ENCODE measurements at regions not wholly inside any gene's neighbourhood (a gene's known extent, or its start where the extent isn't known, plus 50 kb on each side); places are given as distances from the start of the nearest gene placed in this dataset.

DNA sequence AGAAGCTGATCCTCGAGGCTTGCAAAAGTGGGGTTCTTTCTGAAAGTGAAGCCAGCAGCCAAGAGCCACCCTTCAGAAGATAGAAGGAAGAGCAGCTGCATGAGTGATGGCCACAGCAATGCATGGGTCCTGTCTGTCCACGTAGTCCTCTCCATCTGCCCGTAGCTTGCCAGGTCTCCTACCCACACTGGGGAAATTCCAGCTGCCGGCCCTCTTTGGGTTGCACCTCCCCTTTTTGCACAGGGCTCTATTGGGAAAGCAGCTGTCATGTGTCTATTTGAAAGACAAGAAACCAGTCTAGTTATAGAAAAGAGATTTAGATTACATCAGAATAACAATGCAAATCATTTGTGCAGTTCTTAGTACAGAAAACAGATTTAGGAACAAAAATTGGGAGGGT, 204.4 kb downstream of the GIPC2 start (continued):
- no peak for TF ChIP-seq ZFP41 (tag by site-specific recombination; IDR thresholded peaks at IDR 0.05; ENCODE audit: borderline replicate concordance)

DNA sequence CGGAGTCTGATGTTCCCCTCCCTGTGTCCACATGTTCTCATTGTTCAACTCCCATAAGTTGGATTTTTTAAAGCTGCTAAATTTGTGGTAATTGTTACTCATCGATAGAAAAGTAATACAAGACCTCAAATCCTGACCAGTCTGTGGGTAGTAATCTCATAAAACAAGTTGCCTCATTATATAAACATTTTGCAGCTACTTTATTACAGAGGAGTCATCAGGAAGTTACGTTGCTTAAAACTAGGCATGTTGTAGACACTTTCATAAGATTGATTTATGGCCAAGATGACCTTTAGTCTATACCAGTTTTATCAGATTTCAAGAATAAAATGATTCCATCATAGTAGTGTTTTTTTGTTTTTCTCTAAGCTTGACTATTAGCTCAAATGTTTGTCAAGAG, 208.8 kb downstream of the GIPC2 start:
- POLR2A ChIA-PET = no interaction called here
- CTCF ChIA-PET = interaction anchor here (0.9 kb wide), 1 partner anchor 109 kb away, joined by 3 read pairs; no protein-coding TSS in a partner anchor
- no peaks in the 10 kb centered on the region for H3K36me3 ChIP-seq (ENCODE audit: control insufficient read depth in 2 of 2, insufficient read depth in 1 of 2, low read length in 2 of 2)
- no peaks in the 10 kb centered on the region for H3K9me3 ChIP-seq (ENCODE audit: control insufficient read depth, insufficient read depth, low read depth, low read length)
- no peaks in the 10 kb centered on the region for H3K4me1 ChIP-seq (ENCODE audit: control insufficient read depth, insufficient read depth, low read length)
- no peak overlapping the region for H3K27ac ChIP-seq (ENCODE audit: extremely low read depth, low read depth, low read length)
- TF ChIP-seq, protein P1, sequence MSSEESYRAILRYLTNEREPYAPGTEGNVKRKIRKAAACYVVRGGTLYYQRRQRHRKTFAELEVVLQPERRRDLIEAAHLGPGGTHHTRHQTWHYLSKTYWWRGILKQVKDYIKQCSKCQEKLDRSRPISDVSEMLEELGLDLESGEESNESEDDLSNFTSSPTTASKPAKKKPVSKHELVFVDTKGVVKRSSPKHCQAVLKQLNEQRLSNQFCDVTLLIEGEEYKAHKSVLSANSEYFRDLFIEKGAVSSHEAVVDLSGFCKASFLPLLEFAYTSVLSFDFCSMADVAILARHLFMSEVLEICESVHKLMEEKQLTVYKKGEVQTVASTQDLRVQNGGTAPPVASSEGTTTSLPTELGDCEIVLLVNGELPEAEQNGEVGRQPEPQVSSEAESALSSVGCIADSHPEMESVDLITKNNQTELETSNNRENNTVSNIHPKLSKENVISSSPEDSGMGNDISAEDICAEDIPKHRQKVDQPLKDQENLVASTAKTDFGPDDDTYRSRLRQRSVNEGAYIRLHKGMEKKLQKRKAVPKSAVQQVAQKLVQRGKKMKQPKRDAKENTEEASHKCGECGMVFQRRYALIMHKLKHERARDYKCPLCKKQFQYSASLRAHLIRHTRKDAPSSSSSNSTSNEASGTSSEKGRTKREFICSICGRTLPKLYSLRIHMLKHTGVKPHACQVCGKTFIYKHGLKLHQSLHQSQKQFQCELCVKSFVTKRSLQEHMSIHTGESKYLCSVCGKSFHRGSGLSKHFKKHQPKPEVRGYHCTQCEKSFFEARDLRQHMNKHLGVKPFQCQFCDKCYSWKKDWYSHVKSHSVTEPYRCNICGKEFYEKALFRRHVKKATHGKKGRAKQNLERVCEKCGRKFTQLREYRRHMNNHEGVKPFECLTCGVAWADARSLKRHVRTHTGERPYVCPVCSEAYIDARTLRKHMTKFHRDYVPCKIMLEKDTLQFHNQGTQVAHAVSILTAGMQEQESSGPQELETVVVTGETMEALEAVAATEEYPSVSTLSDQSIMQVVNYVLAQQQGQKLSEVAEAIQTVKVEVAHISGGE (tag by site-specific recombination; conservative IDR thresholded peaks at IDR 0.05; ENCODE audit: low read depth) = no peak
- TF ChIP-seq GLI2 (tag by site-specific recombination; IDR thresholded peaks at IDR 0.05; ENCODE audit: borderline replicate concordance, low read depth) (no peak), ZNF560 (tag by site-specific recombination; IDR thresholded peaks at IDR 0.05; ENCODE audit: borderline replicate concordance) (no peak), ZNF366 (tag by site-specific recombination; conservative IDR thresholded peaks at IDR 0.05) (no peak), RBAK (tag by site-specific recombination; IDR thresholded peaks at IDR 0.05) (no peak)
- H3K4me3 ChIP-seq (ENCODE audit: low read depth, low read length) = no peak overlapping the region

DNA sequence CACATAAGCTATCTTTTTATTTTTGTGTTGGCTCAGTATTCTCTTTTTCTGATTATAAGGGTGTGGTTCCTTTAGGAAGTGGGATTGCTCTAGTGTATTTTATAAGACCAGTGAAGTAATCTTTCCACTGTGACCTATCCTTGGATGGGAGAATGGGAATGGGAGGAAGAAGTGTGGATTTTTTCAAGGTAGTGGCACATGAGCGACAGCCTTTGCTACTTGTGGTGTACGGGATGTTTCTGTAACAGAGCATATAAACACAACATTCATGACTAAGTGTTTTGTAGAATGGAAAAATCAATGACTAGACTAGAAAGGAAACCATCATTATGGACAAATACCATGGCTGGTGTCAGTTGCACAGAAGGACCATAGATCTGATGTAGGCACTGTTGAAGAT, 209.6 kb downstream of the GIPC2 start:
- H3K4me3 ChIP-seq (ENCODE audit: low read depth, low read length) = no peak overlapping the region
- H3K4me1 ChIP-seq (ENCODE audit: control insufficient read depth, insufficient read depth, low read length) = no peaks in the 10 kb centered on the region
- ChIA-PET CTCF (no interaction called here), POLR2A (no interaction called here)
- no peaks in the 10 kb centered on the region for H3K36me3 ChIP-seq (ENCODE audit: control insufficient read depth in 2 of 2, insufficient read depth in 1 of 2, low read length in 2 of 2)
- H3K9me3 ChIP-seq (ENCODE audit: control insufficient read depth, insufficient read depth, low read depth, low read length) = no peaks in the 10 kb centered on the region
- no peak for TF ChIP-seq ZNF391 (tag by site-specific recombination; IDR thresholded peaks at IDR 0.05; ENCODE audit: borderline replicate concordance, low read depth)
- TF ChIP-seq ZNF366 (tag by site-specific recombination; conservative IDR thresholded peaks at IDR 0.05) = no peak
- TF ChIP-seq, protein P2, sequence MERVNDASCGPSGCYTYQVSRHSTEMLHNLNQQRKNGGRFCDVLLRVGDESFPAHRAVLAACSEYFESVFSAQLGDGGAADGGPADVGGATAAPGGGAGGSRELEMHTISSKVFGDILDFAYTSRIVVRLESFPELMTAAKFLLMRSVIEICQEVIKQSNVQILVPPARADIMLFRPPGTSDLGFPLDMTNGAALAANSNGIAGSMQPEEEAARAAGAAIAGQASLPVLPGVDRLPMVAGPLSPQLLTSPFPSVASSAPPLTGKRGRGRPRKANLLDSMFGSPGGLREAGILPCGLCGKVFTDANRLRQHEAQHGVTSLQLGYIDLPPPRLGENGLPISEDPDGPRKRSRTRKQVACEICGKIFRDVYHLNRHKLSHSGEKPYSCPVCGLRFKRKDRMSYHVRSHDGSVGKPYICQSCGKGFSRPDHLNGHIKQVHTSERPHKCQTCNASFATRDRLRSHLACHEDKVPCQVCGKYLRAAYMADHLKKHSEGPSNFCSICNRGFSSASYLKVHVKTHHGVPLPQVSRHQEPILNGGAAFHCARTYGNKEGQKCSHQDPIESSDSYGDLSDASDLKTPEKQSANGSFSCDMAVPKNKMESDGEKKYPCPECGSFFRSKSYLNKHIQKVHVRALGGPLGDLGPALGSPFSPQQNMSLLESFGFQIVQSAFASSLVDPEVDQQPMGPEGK (tag by site-specific recombination; IDR thresholded peaks at IDR 0.05) = no peak
- TF ChIP-seq ZNF239 (tag by site-specific recombination; IDR thresholded peaks at IDR 0.05) = no peak
- TF ChIP-seq ZNF311 (tag by site-specific recombination; IDR thresholded peaks at IDR 0.05; ENCODE audit: borderline replicate concordance) = no peak
- TF ChIP-seq, protein P3, sequence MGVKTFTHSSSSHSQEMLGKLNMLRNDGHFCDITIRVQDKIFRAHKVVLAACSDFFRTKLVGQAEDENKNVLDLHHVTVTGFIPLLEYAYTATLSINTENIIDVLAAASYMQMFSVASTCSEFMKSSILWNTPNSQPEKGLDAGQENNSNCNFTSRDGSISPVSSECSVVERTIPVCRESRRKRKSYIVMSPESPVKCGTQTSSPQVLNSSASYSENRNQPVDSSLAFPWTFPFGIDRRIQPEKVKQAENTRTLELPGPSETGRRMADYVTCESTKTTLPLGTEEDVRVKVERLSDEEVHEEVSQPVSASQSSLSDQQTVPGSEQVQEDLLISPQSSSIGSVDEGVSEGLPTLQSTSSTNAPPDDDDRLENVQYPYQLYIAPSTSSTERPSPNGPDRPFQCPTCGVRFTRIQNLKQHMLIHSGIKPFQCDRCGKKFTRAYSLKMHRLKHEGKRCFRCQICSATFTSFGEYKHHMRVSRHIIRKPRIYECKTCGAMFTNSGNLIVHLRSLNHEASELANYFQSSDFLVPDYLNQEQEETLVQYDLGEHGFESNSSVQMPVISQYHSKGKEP (tag by site-specific recombination; IDR thresholded peaks at IDR 0.05) = no peak
- TF ChIP-seq, protein P4, sequence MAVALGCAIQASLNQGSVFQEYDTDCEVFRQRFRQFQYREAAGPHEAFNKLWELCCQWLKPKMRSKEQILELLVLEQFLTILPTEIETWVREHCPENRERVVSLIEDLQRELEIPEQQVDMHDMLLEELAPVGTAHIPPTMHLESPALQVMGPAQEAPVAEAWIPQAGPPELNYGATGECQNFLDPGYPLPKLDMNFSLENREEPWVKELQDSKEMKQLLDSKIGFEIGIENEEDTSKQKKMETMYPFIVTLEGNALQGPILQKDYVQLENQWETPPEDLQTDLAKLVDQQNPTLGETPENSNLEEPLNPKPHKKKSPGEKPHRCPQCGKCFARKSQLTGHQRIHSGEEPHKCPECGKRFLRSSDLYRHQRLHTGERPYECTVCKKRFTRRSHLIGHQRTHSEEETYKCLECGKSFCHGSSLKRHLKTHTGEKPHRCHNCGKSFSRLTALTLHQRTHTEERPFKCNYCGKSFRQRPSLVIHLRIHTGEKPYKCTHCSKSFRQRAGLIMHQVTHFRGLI (tag by site-specific recombination; IDR thresholded peaks at IDR 0.05) = no peak
- TF ChIP-seq, protein P5, sequence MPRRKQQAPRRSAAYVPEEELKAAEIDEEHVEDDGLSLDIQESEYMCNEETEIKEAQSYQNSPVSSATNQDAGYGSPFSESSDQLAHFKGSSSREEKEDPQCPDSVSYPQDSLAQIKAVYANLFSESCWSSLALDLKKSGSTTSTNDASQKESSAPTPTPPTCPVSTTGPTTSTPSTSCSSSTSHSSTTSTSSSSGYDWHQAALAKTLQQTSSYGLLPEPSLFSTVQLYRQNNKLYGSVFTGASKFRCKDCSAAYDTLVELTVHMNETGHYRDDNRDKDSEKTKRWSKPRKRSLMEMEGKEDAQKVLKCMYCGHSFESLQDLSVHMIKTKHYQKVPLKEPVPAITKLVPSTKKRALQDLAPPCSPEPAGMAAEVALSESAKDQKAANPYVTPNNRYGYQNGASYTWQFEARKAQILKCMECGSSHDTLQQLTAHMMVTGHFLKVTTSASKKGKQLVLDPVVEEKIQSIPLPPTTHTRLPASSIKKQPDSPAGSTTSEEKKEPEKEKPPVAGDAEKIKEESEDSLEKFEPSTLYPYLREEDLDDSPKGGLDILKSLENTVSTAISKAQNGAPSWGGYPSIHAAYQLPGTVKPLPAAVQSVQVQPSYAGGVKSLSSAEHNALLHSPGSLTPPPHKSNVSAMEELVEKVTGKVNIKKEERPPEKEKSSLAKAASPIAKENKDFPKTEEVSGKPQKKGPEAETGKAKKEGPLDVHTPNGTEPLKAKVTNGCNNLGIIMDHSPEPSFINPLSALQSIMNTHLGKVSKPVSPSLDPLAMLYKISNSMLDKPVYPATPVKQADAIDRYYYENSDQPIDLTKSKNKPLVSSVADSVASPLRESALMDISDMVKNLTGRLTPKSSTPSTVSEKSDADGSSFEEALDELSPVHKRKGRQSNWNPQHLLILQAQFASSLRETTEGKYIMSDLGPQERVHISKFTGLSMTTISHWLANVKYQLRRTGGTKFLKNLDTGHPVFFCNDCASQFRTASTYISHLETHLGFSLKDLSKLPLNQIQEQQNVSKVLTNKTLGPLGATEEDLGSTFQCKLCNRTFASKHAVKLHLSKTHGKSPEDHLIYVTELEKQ (tag by site-specific recombination; IDR thresholded peaks at IDR 0.05; ENCODE audit: borderline replicate concordance) = no peak
- no peak for TF ChIP-seq ZNF830 (tag by site-specific recombination; IDR thresholded peaks at IDR 0.05; ENCODE audit: low read depth)
- TF ChIP-seq, protein P6, sequence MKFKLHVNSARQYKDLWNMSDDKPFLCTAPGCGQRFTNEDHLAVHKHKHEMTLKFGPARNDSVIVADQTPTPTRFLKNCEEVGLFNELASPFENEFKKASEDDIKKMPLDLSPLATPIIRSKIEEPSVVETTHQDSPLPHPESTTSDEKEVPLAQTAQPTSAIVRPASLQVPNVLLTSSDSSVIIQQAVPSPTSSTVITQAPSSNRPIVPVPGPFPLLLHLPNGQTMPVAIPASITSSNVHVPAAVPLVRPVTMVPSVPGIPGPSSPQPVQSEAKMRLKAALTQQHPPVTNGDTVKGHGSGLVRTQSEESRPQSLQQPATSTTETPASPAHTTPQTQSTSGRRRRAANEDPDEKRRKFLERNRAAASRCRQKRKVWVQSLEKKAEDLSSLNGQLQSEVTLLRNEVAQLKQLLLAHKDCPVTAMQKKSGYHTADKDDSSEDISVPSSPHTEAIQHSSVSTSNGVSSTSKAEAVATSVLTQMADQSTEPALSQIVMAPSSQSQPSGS (tag by site-specific recombination; IDR thresholded peaks at IDR 0.05; ENCODE audit: low read depth) = no peak
- H3K27ac ChIP-seq (ENCODE audit: extremely low read depth, low read depth, low read length) = no peak overlapping the region

Measured in HEK293 (cell line).